ENCODE measurements at regions not wholly inside any gene's neighbourhood (a gene's known extent, or its start where the extent isn't known, plus 50 kb on each side); places are given as distances from the start of the nearest gene placed in this dataset.

- DNase-seq: no peak
- H3K4me3 ChIP-seq (ENCODE audit: control insufficient read depth in 1 of 2, extremely low read depth in 1 of 2, low read length in 1 of 2): no peak overlapping the region
- H3K4me1 ChIP-seq (ENCODE audit: control insufficient read depth in 1 of 2, extremely low read depth in 1 of 2, insufficient read depth in 2 of 2, low read length in 2 of 2): peaks cover 0 to 3% of the 10 kb centered on the region in 2 experiments
- Mint-ChIP-seq H3K4me3 (no peak overlapping the region), H3K27ac (no peak overlapping the region), H3K36me3 (peaks cover 4% of the 10 kb centered on the region), H3K4me1 (peaks cover 2 to 16% (median 13%) of the 10 kb centered on the region in 3 donors), H3K9me3 (peaks cover 0 to 10% (median 2%) of the 10 kb centered on the region in 3 donors), H3K27me3 (no peaks in the 10 kb centered on the region)
- no peaks in the 10 kb centered on the region for H3K36me3 ChIP-seq (ENCODE audit: control insufficient read depth in 2 of 2, extremely low read depth in 1 of 2, insufficient read depth in 1 of 2, low read length in 1 of 2)
- H3K27ac ChIP-seq (ENCODE audit: low read length): no peak overlapping the region
- no peaks in the 10 kb centered on the region for H3K9me3 ChIP-seq
- ChIA-PET CTCF (no interaction called here), POLR2A (no interaction called here)
- WGBS (ENCODE audit: insufficient coverage): 81% methylated on average over 2 of the region's 5 CpGs
- no peak for ATAC-seq (replicated peaks in 1 of 4)
- no peaks in the 10 kb centered on the region for H3K27me3 ChIP-seq (replicated peaks in 1 of 2; ENCODE audit: control insufficient read depth in 2 of 2, extremely low read depth in 1 of 2, insufficient read depth in 2 of 2, low read length in 1 of 2)
These were observed 113.0 kb upstream of the ANKRD55 start for GRCh38 chr5:56346044-56346710.

GRCh38 chr5:56345352-56345751 is 112.2 kb upstream of the ANKRD55 start:
- H3K4me1 ChIP-seq (ENCODE audit: control insufficient read depth in 1 of 2, extremely low read depth in 1 of 2, insufficient read depth in 2 of 2, low read length in 2 of 2): peaks cover 0 to 3% of the 10 kb centered on the region in 2 experiments
- H3K4me3 ChIP-seq (ENCODE audit: control insufficient read depth in 1 of 2, extremely low read depth in 1 of 2, low read length in 1 of 2): no peak overlapping the region
- H3K9me3 Mint-ChIP-seq: peaks cover 0 to 10% (median 2%) of the 10 kb centered on the region in 3 donors
- H3K36me3 ChIP-seq (ENCODE audit: control insufficient read depth in 2 of 2, extremely low read depth in 1 of 2, insufficient read depth in 1 of 2, low read length in 1 of 2): no peaks in the 10 kb centered on the region
- no peaks in the 10 kb centered on the region for H3K9me3 ChIP-seq
- no peaks in the 10 kb centered on the region for H3K27me3 Mint-ChIP-seq
- DNase-seq (no peak), ATAC-seq (replicated peaks in 1 of 4) (no peak)
- peaks cover 3 to 19% (median 14%) of the 10 kb centered on the region in 3 donors for H3K4me1 Mint-ChIP-seq
- ChIA-PET CTCF (no interaction called here), POLR2A (no interaction called here)
- H3K27me3 ChIP-seq (replicated peaks in 1 of 2; ENCODE audit: control insufficient read depth in 2 of 2, extremely low read depth in 1 of 2, insufficient read depth in 2 of 2, low read length in 1 of 2): no peaks in the 10 kb centered on the region
- no peak overlapping the region for H3K27ac Mint-ChIP-seq
- no peak overlapping the region for H3K27ac ChIP-seq (ENCODE audit: low read length)
- H3K4me3 Mint-ChIP-seq: no peak overlapping the region
- peaks cover 4% of the 10 kb centered on the region for H3K36me3 Mint-ChIP-seq

- H3K27ac ChIP-seq (ENCODE audit: low read length): no peak overlapping the region
- Mint-ChIP-seq H3K4me1 (peaks cover 3 to 19% (median 14%) of the 10 kb centered on the region in 3 donors), H3K4me3 (no peak overlapping the region), H3K27ac (no peak overlapping the region), H3K36me3 (peaks cover 4% of the 10 kb centered on the region), H3K27me3 (no peaks in the 10 kb centered on the region), H3K9me3 (peaks cover 2 to 15% (median 4%) of the 10 kb centered on the region in 3 donors)
- ATAC-seq (replicated peaks in 1 of 4) (no peak), DNase-seq (no peak)
- WGBS (ENCODE audit: insufficient coverage): no CpG with 5 or more reads among the region's 1 CpG
- ChIA-PET CTCF (no interaction called here), POLR2A (interaction anchor here in 1 of 2 donors (0.7 kb wide), 1 partner anchor 466 kb away, joined by 4 read pairs; no protein-coding TSS in a partner anchor)
- H3K36me3 ChIP-seq (ENCODE audit: control insufficient read depth in 2 of 2, extremely low read depth in 1 of 2, insufficient read depth in 1 of 2, low read length in 1 of 2): no peaks in the 10 kb centered on the region
- no peaks in the 10 kb centered on the region for H3K27me3 ChIP-seq (replicated peaks in 1 of 2; ENCODE audit: control insufficient read depth in 2 of 2, extremely low read depth in 1 of 2, insufficient read depth in 2 of 2, low read length in 1 of 2)
- peaks cover 0 to 3% of the 10 kb centered on the region in 2 experiments for H3K4me1 ChIP-seq (ENCODE audit: control insufficient read depth in 1 of 2, extremely low read depth in 1 of 2, insufficient read depth in 2 of 2, low read length in 2 of 2)
- no peaks in the 10 kb centered on the region for H3K9me3 ChIP-seq
- H3K4me3 ChIP-seq (ENCODE audit: control insufficient read depth in 1 of 2, extremely low read depth in 1 of 2, low read length in 1 of 2): no peak overlapping the region
These were observed 111.5 kb upstream of the ANKRD55 start for GRCh38 chr5:56344594-56344993.

GRCh38 chr5:56343988-56344387 is 110.9 kb upstream of the ANKRD55 start:
- H3K36me3 ChIP-seq (ENCODE audit: control insufficient read depth in 2 of 2, extremely low read depth in 1 of 2, insufficient read depth in 1 of 2, low read length in 1 of 2): no peaks in the 10 kb centered on the region
- DNase-seq: no peak
- H3K4me3 Mint-ChIP-seq: no peak overlapping the region
- peaks cover 3 to 19% (median 14%) of the 10 kb centered on the region in 3 donors for H3K4me1 Mint-ChIP-seq
- peaks cover 4% of the 10 kb centered on the region for H3K36me3 Mint-ChIP-seq
- peaks cover 2 to 16% (median 8%) of the 10 kb centered on the region in 3 donors for H3K9me3 Mint-ChIP-seq
- no peak overlapping the region for H3K4me3 ChIP-seq (ENCODE audit: control insufficient read depth in 1 of 2, extremely low read depth in 1 of 2, low read length in 1 of 2)
- no peak overlapping the region for H3K27ac ChIP-seq (ENCODE audit: low read length)
- ChIA-PET POLR2A (interaction anchor here in 1 of 2 donors (0.7 kb wide), 1 partner anchor 465 kb away, joined by 4 read pairs; no protein-coding TSS in a partner anchor), CTCF (no interaction called here)
- peaks cover 2% of the 10 kb centered on the region for H3K9me3 ChIP-seq
- no peaks in the 10 kb centered on the region for H3K27me3 ChIP-seq (replicated peaks in 1 of 2; ENCODE audit: control insufficient read depth in 2 of 2, extremely low read depth in 1 of 2, insufficient read depth in 2 of 2, low read length in 1 of 2)
- no peak overlapping the region for H3K27ac Mint-ChIP-seq
- peaks cover 0 to 3% of the 10 kb centered on the region in 2 experiments for H3K4me1 ChIP-seq (ENCODE audit: control insufficient read depth in 1 of 2, extremely low read depth in 1 of 2, insufficient read depth in 2 of 2, low read length in 2 of 2)
- 83% methylated on average over 2 of the region's 2 CpGs for WGBS (ENCODE audit: insufficient coverage)
- no peak for ATAC-seq (replicated peaks in 1 of 4)
- H3K27me3 Mint-ChIP-seq: no peaks in the 10 kb centered on the region

GRCh38 chr5:56342616-56343015 is 109.5 kb upstream of the ANKRD55 start:
- POLR2A ChIA-PET: interaction anchor here in 1 of 2 donors (0.6 kb wide), 1 partner anchor 15 kb away, joined by 6 read pairs; no protein-coding TSS in a partner anchor
- WGBS (ENCODE audit: insufficient coverage): 100% methylated on average over 2 of the region's 3 CpGs
- Mint-ChIP-seq H3K27ac (no peak overlapping the region), H3K4me3 (no peak overlapping the region), H3K9me3 (peaks cover 2 to 16% (median 8%) of the 10 kb centered on the region in 3 donors), H3K36me3 (peaks cover 4% of the 10 kb centered on the region), H3K4me1 (peaks cover 3 to 19% (median 14%) of the 10 kb centered on the region in 3 donors), H3K27me3 (no peaks in the 10 kb centered on the region)
- Histone ChIP-seq H3K36me3 (ENCODE audit: control insufficient read depth in 2 of 2, extremely low read depth in 1 of 2, insufficient read depth in 1 of 2, low read length in 1 of 2) (no peaks in the 10 kb centered on the region), H3K4me1 (ENCODE audit: control insufficient read depth in 1 of 2, extremely low read depth in 1 of 2, insufficient read depth in 2 of 2, low read length in 2 of 2) (peaks cover 0 to 3% of the 10 kb centered on the region in 2 experiments), H3K9me3 (peaks cover 2% of the 10 kb centered on the region), H3K27ac (ENCODE audit: low read length) (no peak overlapping the region), H3K27me3 (replicated peaks in 1 of 2; ENCODE audit: control insufficient read depth in 2 of 2, extremely low read depth in 1 of 2, insufficient read depth in 2 of 2, low read length in 1 of 2) (no peaks in the 10 kb centered on the region), H3K4me3 (ENCODE audit: control insufficient read depth in 1 of 2, extremely low read depth in 1 of 2, low read length in 1 of 2) (no peak overlapping the region)
- CTCF ChIA-PET: no interaction called here
- ATAC-seq (replicated peaks in 1 of 4): no peak
- DNase-seq: no peak

GRCh38 chr5:56340196-56340980 is 107.3 kb upstream of the ANKRD55 start:
- Mint-ChIP-seq H3K27me3 (no peaks in the 10 kb centered on the region), H3K27ac (no peak overlapping the region), H3K9me3 (peaks cover 4 to 18% (median 13%) of the 10 kb centered on the region in 3 donors), H3K4me3 (no peak overlapping the region), H3K4me1 (peaks cover 3 to 19% (median 14%) of the 10 kb centered on the region in 3 donors), H3K36me3 (peaks cover 3% of the 10 kb centered on the region)
- Histone ChIP-seq H3K27me3 (replicated peaks in 1 of 2; ENCODE audit: control insufficient read depth in 2 of 2, extremely low read depth in 1 of 2, insufficient read depth in 2 of 2, low read length in 1 of 2) (no peaks in the 10 kb centered on the region), H3K9me3 (peaks cover 2% of the 10 kb centered on the region), H3K4me1 (ENCODE audit: control insufficient read depth in 1 of 2, extremely low read depth in 1 of 2, insufficient read depth in 2 of 2, low read length in 2 of 2) (peaks cover 0 to 3% of the 10 kb centered on the region in 2 experiments), H3K36me3 (ENCODE audit: control insufficient read depth in 2 of 2, extremely low read depth in 1 of 2, insufficient read depth in 1 of 2, low read length in 1 of 2) (no peaks in the 10 kb centered on the region), H3K4me3 (ENCODE audit: control insufficient read depth in 1 of 2, extremely low read depth in 1 of 2, low read length in 1 of 2) (no peak overlapping the region), H3K27ac (ENCODE audit: low read length) (no peak overlapping the region)
- ATAC-seq (replicated peaks in 1 of 4) (no peak), DNase-seq (no peak)
- 80% methylated on average over 1 of the region's 3 CpGs for WGBS (ENCODE audit: insufficient coverage)
- CTCF ChIA-PET: interaction anchor here in 1 of 2 donors (1.2 kb wide), 2 partner anchors 9 to 498 kb away, joined by 3 to 5 read pairs; no protein-coding TSS in a partner anchor
- POLR2A ChIA-PET: interaction anchor here in 1 of 2 donors (0.7 kb wide), 1 partner anchor 105 kb away, joined by 4 read pairs; no protein-coding TSS in a partner anchor
